ENCODE measurements at regions not wholly inside any gene's neighbourhood (a gene's known extent, or its start where the extent isn't known, plus 50 kb on each side); places are given as distances from the start of the nearest gene placed in this dataset.

DNA sequence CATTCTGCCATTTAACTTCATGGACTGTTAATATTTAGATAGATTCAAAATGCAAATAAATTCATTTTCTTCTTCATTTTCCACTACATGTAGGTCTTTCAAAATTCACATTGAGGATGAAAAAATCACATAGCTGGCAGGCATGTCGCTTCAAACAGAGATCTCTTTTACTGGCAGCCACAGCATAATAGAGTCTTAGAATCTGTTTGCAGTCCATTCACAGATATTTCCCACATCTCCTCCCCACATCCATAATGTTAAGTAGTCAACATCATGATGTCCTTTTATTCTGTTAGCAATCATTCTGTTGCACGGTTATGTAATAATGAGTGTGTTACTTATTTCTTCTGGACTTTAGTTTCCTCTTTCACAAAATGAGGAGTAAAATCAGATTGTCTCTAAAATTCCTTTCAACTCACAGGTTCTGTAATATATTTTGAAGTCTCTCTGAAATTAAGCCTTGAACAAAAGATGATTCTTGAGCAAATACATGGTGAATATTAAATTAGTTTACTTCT, 257.5 kb upstream of the SNX7 start:
- Histone ChIP-seq H3K9me3 (ENCODE audit: control insufficient read depth, low read length) (no peaks in the 10 kb centered on the region), H3K27ac (ENCODE audit: low read depth, low read length, severe bottlenecking) (no peak overlapping the region), H3K4me3 (ENCODE audit: extremely low read depth, insufficient read depth, low read length, poor library complexity, severe bottlenecking) (no peak overlapping the region), H3K4me1 (ENCODE audit: control insufficient read depth, insufficient read depth, low read length, poor library complexity, severe bottlenecking) (no peaks in the 10 kb centered on the region), H3K36me3 (ENCODE audit: control insufficient read depth, insufficient read depth, low read length) (no peaks in the 10 kb centered on the region)
- WGBS, 2 experiments (ENCODE audit: insufficient coverage in 2 of 2): 100% methylated on average over 1 of the region's 2 CpGs

DNA sequence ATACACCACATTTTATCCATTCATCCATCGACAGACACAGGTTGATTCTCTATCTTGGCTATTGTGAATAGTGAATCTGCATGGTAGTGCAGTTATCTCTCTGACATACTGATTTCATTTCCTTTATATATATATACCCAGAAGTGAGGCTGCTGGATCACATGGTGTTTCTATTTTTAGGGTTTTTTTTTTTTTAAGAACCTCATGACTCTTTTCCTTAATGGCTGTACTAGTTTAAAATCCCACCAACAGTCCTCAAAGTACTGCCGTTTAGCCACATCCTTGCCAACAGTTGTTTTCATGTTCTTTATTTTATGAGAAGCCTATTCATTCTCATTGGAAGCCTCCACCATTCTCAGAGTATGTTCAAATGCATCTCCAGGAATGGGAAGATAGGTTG, 258.7 kb upstream of the SNX7 start:
- Histone ChIP-seq H3K9me3 (ENCODE audit: control insufficient read depth, low read length) (no peaks in the 10 kb centered on the region), H3K4me1 (ENCODE audit: control insufficient read depth, insufficient read depth, low read length, poor library complexity, severe bottlenecking) (no peaks in the 10 kb centered on the region), H3K27ac (ENCODE audit: low read depth, low read length, severe bottlenecking) (no peak overlapping the region), H3K4me3 (ENCODE audit: extremely low read depth, insufficient read depth, low read length, poor library complexity, severe bottlenecking) (no peak overlapping the region), H3K36me3 (ENCODE audit: control insufficient read depth, insufficient read depth, low read length) (no peaks in the 10 kb centered on the region)
- WGBS, 2 experiments (ENCODE audit: insufficient coverage in 2 of 2): no CpG with 5 or more reads among the region's 2 CpGs

DNA sequence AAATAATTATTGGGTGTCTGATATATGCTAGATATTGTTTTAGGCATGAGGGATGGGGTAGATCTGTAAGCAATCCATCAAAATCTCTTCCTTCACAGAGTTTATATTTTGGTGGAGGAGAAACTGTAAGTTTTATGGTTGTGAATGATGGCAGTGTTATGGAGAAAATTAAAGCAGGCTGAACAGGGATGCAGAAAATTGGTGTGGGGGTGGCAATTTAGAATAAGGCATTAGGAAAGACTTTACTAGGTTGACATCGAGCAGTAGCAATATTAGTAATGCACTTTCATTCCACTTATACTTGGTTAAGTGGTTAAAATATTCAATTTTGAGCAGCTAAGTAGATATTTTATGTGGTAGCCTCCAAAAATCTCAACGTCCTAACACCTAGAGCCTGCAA, 261.1 kb upstream of the SNX7 start:
- no peaks in the 10 kb centered on the region for H3K4me1 ChIP-seq (ENCODE audit: control insufficient read depth, insufficient read depth, low read length, poor library complexity, severe bottlenecking)
- H3K27ac ChIP-seq (ENCODE audit: low read depth, low read length, severe bottlenecking): no peak overlapping the region
- H3K36me3 ChIP-seq (ENCODE audit: control insufficient read depth, insufficient read depth, low read length): no peaks in the 10 kb centered on the region
- H3K9me3 ChIP-seq (ENCODE audit: control insufficient read depth, low read length): no peaks in the 10 kb centered on the region
- H3K4me3 ChIP-seq (ENCODE audit: extremely low read depth, insufficient read depth, low read length, poor library complexity, severe bottlenecking): no peak overlapping the region
- no CpG with 5 or more reads among the region's 2 CpGs for WGBS, 2 experiments (ENCODE audit: insufficient coverage in 2 of 2)

DNA sequence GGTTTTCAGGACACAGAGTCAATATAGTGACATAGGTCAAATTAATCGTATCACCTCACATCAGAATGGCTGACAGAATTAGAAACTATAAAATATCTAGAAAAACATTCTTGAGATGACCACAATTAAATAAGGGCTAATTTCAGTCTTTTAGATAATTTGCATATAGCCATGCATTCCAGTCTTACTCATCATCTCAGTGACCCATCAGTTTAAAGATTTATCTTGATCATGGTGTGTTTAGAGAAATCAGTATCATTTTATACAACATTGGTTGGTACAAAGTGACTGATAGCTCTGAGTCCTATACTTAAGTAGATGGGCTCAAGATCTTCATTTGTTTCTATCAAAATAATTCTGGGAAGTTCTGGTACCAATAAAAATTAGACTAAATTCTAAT, 262.3 kb upstream of the SNX7 start:
- Histone ChIP-seq H3K27ac (ENCODE audit: low read depth, low read length, severe bottlenecking) (no peak overlapping the region), H3K4me1 (ENCODE audit: control insufficient read depth, insufficient read depth, low read length, poor library complexity, severe bottlenecking) (no peaks in the 10 kb centered on the region), H3K36me3 (ENCODE audit: control insufficient read depth, insufficient read depth, low read length) (no peaks in the 10 kb centered on the region), H3K9me3 (ENCODE audit: control insufficient read depth, low read length) (no peaks in the 10 kb centered on the region), H3K4me3 (ENCODE audit: extremely low read depth, insufficient read depth, low read length, poor library complexity, severe bottlenecking) (no peak overlapping the region)
- WGBS, 2 experiments (ENCODE audit: insufficient coverage in 2 of 2): no CpG with 5 or more reads among the region's 1 CpG

DNA sequence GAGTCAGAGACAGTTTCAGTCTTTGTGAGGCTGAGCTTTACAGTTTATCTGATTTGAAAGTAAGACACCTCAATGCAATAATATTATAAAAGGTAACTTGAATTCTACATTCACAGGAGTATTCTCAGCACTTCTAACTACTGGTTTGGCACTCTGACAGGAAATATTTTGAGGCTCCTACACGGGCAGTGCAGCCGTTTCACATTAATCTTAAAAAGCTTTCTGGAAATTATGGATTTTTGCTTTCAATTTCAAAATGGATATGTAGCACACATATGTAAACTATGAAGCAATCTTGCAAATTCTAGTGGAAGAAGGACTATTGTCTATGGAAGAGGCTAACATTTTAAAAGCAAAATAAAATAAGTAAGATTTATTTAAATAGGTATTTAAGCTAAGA, 262.9 kb upstream of the SNX7 start:
- Histone ChIP-seq H3K36me3 (ENCODE audit: control insufficient read depth, insufficient read depth, low read length) (no peaks in the 10 kb centered on the region), H3K4me1 (ENCODE audit: control insufficient read depth, insufficient read depth, low read length, poor library complexity, severe bottlenecking) (no peaks in the 10 kb centered on the region), H3K4me3 (ENCODE audit: extremely low read depth, insufficient read depth, low read length, poor library complexity, severe bottlenecking) (no peak overlapping the region), H3K9me3 (ENCODE audit: control insufficient read depth, low read length) (no peaks in the 10 kb centered on the region), H3K27ac (ENCODE audit: low read depth, low read length, severe bottlenecking) (no peak overlapping the region)
- WGBS, 2 experiments (ENCODE audit: insufficient coverage in 2 of 2): no CpG with 5 or more reads among the region's 2 CpGs

DNA sequence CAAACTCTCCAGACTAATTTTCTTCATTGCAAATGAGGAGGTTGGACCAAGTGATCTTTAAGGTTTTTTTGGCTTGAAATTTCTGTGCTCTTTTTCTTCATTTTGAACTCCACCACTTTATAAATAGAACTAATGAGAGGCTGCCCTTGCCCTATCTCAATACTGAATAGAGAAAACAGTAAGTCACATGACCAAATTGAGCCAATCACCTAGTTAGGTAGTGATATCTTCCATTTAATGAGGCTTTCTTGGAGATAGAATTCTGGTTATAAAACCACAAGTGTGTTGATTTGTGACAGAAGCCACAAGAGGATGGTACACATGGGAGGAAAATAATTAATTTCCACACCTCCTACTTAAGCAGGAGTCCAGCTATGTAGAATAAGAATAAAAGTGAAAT, 263.4 kb upstream of the SNX7 start:
- H3K4me3 ChIP-seq (ENCODE audit: extremely low read depth, insufficient read depth, low read length, poor library complexity, severe bottlenecking): no peak overlapping the region
- H3K4me1 ChIP-seq (ENCODE audit: control insufficient read depth, insufficient read depth, low read length, poor library complexity, severe bottlenecking): no peaks in the 10 kb centered on the region

DNA sequence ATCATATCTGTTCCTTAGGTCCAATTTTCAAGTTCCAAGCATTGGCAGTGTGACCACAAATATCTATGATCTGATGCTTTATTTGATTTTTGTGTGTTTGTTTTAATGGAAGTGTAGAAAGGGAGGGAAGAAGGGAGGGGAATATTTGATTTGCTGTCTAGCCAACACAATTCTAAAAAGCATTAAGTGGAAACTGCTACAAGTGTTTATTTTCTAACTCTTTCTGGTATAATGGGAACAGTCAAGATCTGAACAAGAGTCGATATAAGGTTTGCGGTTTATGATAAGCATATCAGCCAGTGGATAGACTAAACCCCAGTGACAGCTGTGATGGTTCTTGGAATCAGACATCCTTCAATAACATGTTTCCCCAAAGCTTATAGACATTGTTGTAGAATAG, 267.8 kb upstream of the SNX7 start:
- Histone ChIP-seq H3K4me3 (ENCODE audit: extremely low read depth, insufficient read depth, low read length, poor library complexity, severe bottlenecking) (no peak overlapping the region), H3K9me3 (ENCODE audit: control insufficient read depth, low read length) (no peaks in the 10 kb centered on the region), H3K27ac (ENCODE audit: low read depth, low read length, severe bottlenecking) (no peak overlapping the region), H3K36me3 (ENCODE audit: control insufficient read depth, insufficient read depth, low read length) (no peaks in the 10 kb centered on the region), H3K4me1 (ENCODE audit: control insufficient read depth, insufficient read depth, low read length, poor library complexity, severe bottlenecking) (no peaks in the 10 kb centered on the region)
- WGBS, 2 experiments (ENCODE audit: insufficient coverage in 2 of 2): no CpG with 5 or more reads among the region's 2 CpGs

More for the DNA sequence above, 263.4 kb upstream of the SNX7 start:
- no peaks in the 10 kb centered on the region for H3K36me3 ChIP-seq (ENCODE audit: control insufficient read depth, insufficient read depth, low read length)
- H3K27ac ChIP-seq (ENCODE audit: low read depth, low read length, severe bottlenecking): no peak overlapping the region
- H3K9me3 ChIP-seq (ENCODE audit: control insufficient read depth, low read length): no peaks in the 10 kb centered on the region

DNA sequence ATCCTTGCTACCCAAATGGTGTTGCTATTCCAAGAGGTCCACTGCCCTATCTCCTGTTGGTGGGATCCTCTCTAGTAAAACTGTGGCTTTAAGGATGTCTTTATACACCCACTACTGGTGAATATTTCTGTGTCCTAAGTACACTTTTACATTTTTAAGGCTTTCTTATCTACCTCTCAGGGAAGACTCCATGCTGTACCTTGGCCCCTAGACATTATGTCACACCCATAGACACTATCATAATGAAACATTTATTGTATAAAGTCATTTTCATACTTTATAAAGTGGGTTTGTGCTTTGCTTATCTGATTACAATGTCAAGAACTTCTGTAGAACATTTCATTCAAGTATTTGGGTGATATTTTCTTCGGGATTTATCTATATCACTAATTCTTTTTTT, 270.3 kb upstream of the SNX7 start:
- Histone ChIP-seq H3K9me3 (ENCODE audit: control insufficient read depth, low read length) (no peaks in the 10 kb centered on the region), H3K36me3 (ENCODE audit: control insufficient read depth, insufficient read depth, low read length) (no peaks in the 10 kb centered on the region), H3K4me1 (ENCODE audit: control insufficient read depth, insufficient read depth, low read length, poor library complexity, severe bottlenecking) (peaks cover 12% of the 10 kb centered on the region), H3K4me3 (ENCODE audit: extremely low read depth, insufficient read depth, low read length, poor library complexity, severe bottlenecking) (no peak overlapping the region), H3K27ac (ENCODE audit: low read depth, low read length, severe bottlenecking) (no peak overlapping the region)
- WGBS, 2 experiments (ENCODE audit: insufficient coverage in 2 of 2): no CpG with 5 or more reads among the region's 1 CpG

DNA sequence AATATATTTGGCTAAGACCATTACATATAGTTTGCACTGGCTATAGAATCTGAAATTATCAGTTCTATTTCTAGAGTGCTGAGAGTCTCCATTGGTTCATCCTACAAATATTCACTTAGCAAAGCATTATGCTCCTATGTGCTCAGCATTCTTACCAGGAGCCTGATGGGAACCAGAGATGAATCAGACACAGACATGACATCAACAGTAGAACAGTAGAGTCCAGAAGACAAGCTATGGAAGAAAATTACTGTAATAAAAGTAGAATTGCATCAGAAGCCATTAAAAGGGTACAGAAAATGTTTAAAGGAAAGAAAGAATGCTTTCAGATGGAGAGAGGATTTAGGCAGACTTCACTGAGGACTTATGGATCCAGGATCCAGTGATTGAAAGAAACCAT, 271.7 kb upstream of the SNX7 start:
- no peaks in the 10 kb centered on the region for H3K9me3 ChIP-seq (ENCODE audit: control insufficient read depth, low read length)
- no peak overlapping the region for H3K4me3 ChIP-seq (ENCODE audit: extremely low read depth, insufficient read depth, low read length, poor library complexity, severe bottlenecking)
- H3K4me1 ChIP-seq (ENCODE audit: control insufficient read depth, insufficient read depth, low read length, poor library complexity, severe bottlenecking): peaks cover 12% of the 10 kb centered on the region
- H3K36me3 ChIP-seq (ENCODE audit: control insufficient read depth, insufficient read depth, low read length): no peaks in the 10 kb centered on the region
- H3K27ac ChIP-seq (ENCODE audit: low read depth, low read length, severe bottlenecking): no peak overlapping the region

DNA sequence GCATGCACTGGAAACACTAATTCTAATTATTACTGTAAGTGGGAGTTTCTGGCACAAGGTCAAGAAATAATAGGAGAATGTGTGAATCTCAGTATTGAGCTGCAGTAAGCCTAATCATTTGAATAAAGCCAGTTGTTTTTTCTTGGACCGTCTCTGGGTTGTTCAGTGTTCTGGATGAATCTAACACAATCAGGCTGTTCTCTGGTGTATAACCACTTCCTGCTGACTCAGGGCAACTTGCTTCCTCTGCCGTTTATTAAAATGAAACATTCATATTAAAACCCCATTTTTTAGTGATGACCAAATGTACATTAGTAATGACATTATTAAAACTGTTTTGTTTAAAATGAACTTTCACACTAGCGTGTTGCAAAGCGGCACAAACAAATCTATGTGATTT, 273.1 kb upstream of the SNX7 start:
- Histone ChIP-seq H3K27ac (ENCODE audit: low read depth, low read length, severe bottlenecking) (no peak overlapping the region), H3K9me3 (ENCODE audit: control insufficient read depth, low read length) (no peaks in the 10 kb centered on the region), H3K36me3 (ENCODE audit: control insufficient read depth, insufficient read depth, low read length) (no peaks in the 10 kb centered on the region), H3K4me1 (ENCODE audit: control insufficient read depth, insufficient read depth, low read length, poor library complexity, severe bottlenecking) (peaks cover 12% of the 10 kb centered on the region), H3K4me3 (ENCODE audit: extremely low read depth, insufficient read depth, low read length, poor library complexity, severe bottlenecking) (no peak overlapping the region)
- WGBS, 2 experiments (ENCODE audit: insufficient coverage in 2 of 2): 100% methylated on average over 1 of the region's 4 CpGs; no CpG with 5 or more reads in 1 of the 2 experiments

DNA sequence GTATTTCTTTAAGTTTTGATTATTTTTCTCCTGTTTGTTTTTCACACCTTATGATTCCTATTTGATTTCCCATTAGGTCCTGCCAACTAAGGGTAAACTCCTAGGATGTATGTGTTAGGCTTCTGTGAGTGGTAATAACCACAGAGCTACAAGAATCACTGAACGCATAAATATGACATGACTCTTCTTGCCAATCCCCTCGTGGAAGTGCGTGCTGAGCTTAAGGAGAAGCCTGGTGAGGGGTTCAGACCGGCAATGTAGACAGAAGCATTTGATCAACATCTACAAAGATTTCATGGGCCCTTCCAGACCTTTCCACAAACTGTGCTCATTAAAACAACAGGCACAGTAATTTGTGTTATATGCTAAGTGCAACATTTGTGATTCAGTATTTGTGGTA, 273.8 kb upstream of the SNX7 start:
- no peaks in the 10 kb centered on the region for H3K36me3 ChIP-seq (ENCODE audit: control insufficient read depth, insufficient read depth, low read length)
- no peaks in the 10 kb centered on the region for H3K9me3 ChIP-seq (ENCODE audit: control insufficient read depth, low read length)
- H3K27ac ChIP-seq (ENCODE audit: low read depth, low read length, severe bottlenecking): no peak overlapping the region
- no peak overlapping the region for H3K4me3 ChIP-seq (ENCODE audit: extremely low read depth, insufficient read depth, low read length, poor library complexity, severe bottlenecking)
- 96 to 97% methylated on average over 3 to 4 of the region's 4 CpGs for WGBS, 2 experiments (ENCODE audit: insufficient coverage in 2 of 2)
- H3K4me1 ChIP-seq (ENCODE audit: control insufficient read depth, insufficient read depth, low read length, poor library complexity, severe bottlenecking): peaks cover 12% of the 10 kb centered on the region
